ENCODE measurements at regions not wholly inside any gene's neighbourhood (a gene's known extent, or its start where the extent isn't known, plus 50 kb on each side); places are given as distances from the start of the nearest gene placed in this dataset.

- TF ChIP-seq, protein P1, sequence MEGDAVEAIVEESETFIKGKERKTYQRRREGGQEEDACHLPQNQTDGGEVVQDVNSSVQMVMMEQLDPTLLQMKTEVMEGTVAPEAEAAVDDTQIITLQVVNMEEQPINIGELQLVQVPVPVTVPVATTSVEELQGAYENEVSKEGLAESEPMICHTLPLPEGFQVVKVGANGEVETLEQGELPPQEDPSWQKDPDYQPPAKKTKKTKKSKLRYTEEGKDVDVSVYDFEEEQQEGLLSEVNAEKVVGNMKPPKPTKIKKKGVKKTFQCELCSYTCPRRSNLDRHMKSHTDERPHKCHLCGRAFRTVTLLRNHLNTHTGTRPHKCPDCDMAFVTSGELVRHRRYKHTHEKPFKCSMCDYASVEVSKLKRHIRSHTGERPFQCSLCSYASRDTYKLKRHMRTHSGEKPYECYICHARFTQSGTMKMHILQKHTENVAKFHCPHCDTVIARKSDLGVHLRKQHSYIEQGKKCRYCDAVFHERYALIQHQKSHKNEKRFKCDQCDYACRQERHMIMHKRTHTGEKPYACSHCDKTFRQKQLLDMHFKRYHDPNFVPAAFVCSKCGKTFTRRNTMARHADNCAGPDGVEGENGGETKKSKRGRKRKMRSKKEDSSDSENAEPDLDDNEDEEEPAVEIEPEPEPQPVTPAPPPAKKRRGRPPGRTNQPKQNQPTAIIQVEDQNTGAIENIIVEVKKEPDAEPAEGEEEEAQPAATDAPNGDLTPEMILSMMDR (IDR thresholded peaks at IDR 0.05; ENCODE audit: extremely low read depth, missing control alignments) = no peak
- no peak for DNase-seq (ENCODE audit: low spot score)
Measured at GRCh38 chr6:164404812-164405488, 904.5 kb downstream of the C6orf118 start.

DNA sequence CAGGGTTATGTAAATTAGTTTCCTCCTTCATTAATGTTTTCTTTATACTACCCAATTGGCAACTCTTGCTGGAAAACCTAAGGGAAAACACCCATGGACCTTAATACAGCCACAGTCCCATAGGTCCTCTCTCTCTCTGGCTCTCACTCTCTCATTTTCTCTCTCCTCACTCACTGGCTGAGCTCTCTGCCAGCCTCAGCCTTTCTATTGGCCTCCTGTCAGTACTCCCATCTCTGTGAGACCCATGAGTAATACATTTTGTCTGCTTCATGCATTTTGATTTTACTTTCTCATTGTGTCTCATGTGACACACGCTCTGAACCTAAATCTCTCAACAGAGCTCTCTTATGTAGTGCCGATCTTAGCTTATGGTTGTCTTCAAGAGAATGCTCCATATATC, 907.5 kb downstream of the C6orf118 start:
- TF ChIP-seq, protein P1 (IDR thresholded peaks at IDR 0.05; ENCODE audit: extremely low read depth, missing control alignments) = no peak
- no peak for DNase-seq (ENCODE audit: low spot score)

- no peak for DNase-seq (ENCODE audit: low spot score)
- TF ChIP-seq, protein P1 (IDR thresholded peaks at IDR 0.05; ENCODE audit: extremely low read depth, missing control alignments) = no peak
Measured at GRCh38 chr6:164398647-164399046, 910.8 kb downstream of the C6orf118 start.

- peak; percentile 7 for DNase-seq (ENCODE audit: low spot score)
- TF ChIP-seq, protein P1 (IDR thresholded peaks at IDR 0.05; ENCODE audit: extremely low read depth, missing control alignments) = no peak
Measured at GRCh38 chr6:164396071-164397047, 913.0 kb downstream of the C6orf118 start.

DNA sequence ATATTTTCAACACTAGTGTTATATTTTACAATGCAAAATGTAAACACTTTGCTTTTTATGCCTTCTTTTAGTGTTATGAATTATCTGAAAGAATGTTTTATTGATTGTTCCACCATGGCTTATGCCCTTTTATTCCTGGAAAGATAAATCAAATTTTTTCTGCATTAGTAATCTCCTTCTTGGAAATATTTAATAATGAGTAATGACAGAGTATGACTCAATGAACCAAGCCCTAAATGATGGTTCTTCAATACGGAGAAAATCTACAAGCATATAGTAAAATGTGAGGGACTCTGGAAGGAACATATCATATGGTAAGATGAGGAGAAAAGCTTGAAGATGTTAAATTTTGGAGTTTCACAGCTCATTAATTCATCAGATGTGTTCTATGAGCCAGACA, 929.6 kb downstream of the C6orf118 start:
- TF ChIP-seq, protein P1 (IDR thresholded peaks at IDR 0.05; ENCODE audit: extremely low read depth, missing control alignments) = no peak
- DNase-seq (ENCODE audit: low spot score) = no peak

GRCh38 chr6:164378330-164378729, 931.1 kb downstream of the C6orf118 start:
- TF ChIP-seq, protein P1 (IDR thresholded peaks at IDR 0.05; ENCODE audit: extremely low read depth, missing control alignments) = no peak
- no peak for DNase-seq (ENCODE audit: low spot score)

DNA sequence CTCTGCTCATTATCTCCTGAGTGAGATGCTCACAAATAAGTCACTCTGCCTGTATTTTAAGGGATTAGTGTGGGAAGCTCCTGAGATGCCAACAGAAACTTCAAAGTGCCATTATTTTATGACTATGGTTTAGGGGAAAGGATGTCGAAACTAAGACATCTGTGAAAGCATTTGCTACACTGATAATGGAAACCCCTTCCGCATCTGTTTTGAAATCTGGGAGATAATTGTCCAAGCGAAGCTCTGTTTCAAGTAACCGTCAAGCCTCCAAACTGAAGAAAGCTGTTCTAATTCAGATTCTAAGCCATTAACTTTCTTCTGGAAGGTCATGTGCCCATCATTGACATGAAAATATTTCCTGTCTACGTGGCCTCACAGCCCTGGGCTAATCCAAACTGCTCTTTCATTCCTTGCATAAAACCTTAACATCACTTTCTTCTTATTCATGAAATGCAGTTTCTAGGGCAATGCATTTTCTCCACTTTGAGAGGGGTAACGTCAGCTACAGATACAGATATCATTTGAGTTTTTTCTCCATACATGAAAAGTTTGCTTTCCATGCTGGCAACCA, 932.0 kb downstream of the C6orf118 start:
- no peak for DNase-seq (ENCODE audit: low spot score)
- TF ChIP-seq, protein P1 (IDR thresholded peaks at IDR 0.05; ENCODE audit: extremely low read depth, missing control alignments) = no peak

All from GM20000 (cell line).